GM21786 (cell line): ENCODE measurements at regions not wholly inside any gene's neighbourhood (a gene's known extent, or its start where the extent isn't known, plus 50 kb on each side); places are given as distances from the start of the nearest gene placed in this dataset.

ENCODE experiments used
- ATAC-seq: cut with Tn5 transposase; IDR thresholded peaks from one replicate; pipeline ENCODE4 v1.9.1; 2021; ENCODE audit not compliant: unreplicated experiment

DNA sequence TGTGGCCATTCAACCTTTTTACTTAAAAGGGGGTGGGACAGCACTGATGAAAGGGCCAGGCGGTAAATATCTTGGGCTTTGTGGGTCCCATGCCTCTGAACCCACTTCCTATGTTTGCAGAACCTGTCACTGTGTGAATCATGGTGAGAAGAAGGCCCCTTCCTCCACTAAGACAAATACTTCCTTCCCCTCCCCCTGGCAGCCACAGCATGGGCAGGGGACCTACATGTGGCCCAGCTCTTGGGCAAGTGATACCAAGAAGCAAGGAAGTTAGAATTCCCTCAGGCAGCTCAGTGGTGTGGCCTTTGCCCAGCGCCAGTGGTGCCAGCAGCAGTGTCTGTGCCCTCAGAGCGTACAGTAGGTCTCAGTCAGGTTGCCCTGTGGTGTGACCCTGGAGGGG lies 168.6 kb downstream of the TRIM33 start:
- ATAC-seq: no peak

DNA sequence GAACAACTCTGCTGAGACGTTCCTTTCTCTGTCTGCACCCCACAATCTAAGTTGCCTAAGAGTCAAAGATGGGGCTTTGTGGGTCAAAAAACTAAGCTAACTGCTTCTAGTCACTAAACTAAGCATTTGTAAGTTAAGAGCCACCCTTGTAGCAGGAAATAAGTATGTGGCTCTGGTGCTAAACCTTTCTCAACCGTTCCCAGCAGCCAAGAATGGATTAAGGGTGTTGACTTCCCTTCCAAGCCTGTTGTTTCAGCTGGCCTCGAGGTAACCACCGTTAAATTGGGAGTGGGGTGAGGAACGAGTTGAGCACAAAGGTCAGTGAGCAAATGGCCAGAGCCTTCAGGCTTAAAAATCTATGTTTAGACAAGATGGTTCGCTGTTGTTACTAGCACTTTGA lies 169.1 kb downstream of the TRIM33 start:
- no peak for ATAC-seq

DNA sequence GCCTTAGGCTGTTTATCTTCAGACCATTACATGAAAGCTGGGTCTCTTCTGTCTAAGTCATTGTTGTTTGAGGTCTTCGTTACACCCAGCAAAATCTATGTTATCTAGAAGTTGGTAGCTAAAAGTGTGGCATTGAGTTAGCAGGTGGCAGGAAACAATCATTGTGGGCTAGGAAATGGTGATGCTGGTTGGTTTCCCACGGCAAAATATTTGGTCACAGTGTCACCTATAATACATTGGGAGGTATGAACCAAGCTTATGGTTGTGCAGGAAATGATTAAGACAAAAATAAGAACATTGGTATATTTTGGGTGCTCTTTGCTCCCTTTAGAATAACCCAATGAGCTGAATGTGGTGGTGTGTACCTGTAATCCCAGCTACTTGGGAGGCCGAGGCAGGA lies 169.7 kb downstream of the TRIM33 start:
- ATAC-seq: no peak

DNA sequence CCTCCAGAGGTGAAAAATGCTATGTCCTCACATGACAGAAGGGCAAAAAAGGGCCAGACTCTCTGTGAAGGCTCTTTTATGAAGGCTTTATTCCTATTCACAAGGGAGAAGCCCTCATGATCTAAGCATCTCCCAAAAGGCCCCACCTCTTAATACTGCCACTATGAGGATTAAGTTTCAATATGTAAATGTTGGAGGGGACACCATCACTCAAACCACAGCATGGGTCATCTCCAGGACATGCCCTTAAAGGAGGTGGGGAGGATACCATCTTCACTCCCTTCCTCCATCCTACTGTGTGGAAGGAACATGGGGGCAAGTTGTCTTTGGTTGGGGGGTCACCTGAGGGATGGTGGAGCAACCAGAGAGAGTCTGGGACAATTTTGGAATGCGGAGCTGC lies 170.1 kb downstream of the TRIM33 start:
- ATAC-seq: no peak

DNA sequence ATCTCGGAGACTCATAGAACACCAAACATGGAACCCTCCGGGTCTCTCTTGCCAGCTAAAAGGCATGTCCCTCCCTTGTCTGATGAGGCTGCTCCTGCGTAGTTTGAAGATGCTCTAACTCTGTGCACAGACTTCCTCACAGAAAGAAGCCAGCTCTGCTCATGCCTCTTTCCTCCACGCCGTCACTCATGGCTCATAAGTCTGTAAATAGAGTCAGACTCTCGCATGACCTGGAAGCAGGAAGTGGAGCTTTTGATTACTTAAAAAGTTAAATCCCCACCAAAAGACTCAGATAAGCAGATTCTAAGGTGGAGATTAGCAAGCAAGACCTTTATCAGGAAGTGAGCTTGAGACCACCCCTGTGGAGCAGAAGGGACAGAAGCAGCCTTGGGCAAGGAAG lies 171.6 kb downstream of the TRIM33 start:
- ATAC-seq: no peak

DNA sequence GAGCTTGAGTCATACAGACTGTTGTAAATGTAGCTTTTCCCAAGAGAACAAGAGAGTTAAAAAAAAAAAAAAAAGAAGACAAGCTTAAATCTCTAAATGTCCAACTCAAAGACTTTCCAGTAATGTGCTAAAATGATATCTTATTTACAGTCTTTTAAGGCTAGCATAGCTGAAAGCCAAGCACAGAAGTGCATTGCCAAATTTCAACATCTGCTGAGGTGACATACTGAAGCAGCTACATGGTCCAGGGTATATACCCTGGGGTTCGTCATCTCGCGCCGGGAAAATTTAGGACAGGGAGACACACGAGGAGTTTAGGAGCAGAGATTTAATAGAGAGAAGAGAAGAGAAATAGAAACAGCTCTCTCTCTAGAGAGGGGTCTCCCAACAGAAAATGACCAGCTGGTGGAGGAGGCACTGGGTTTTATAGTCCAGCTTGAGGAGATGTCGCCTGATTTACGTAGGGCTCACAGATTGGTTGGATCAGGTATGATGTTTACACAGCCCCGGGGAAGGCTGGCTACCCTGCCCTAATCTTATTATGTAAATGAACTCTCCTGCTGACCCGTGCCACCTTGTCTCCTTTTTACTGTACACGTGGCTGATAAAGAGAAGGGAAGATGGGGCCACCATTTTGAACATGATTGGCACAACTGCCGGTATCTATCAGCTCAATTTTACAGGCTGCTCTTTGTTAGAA lies 172.7 kb downstream of the TRIM33 start:
- no peak for ATAC-seq

DNA sequence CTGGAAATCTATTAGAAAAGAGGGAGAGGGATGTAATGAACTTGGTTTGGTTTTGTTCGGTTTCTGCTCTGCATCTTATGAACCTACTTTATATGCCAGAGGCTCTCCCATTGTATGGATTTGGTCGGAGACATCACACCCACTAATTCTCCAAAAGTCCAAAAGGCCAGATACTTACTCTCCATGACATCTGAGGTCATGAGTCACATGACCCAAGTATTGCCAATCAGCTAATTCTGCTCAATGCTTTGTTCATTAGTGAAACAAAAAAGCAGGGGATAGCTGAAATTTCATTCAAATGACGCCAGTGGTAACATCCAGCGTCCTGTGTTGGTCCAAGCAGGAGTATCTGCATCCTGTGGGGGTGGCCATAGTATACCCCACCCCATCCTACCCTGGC lies 173.6 kb downstream of the TRIM33 start:
- no peak for ATAC-seq

DNA sequence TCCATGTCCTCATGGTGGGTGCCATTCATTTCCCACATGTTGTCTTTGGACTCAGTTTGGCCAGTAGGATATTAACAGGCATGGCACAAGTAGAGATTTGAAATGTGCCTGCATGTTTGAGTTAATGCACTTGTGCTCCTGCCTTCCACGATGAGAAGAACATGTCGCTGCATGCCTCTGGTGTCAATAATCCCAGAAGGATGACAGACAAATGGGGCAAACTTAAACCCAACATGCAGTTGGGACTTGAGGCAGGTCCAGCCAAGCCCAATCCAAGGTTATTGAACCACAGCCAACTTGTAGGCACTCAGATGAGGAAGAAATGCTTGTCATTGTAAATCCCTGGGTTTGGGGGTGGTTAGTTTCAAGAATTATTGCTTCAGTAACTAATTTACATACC lies 174.6 kb downstream of the TRIM33 start:
- no peak for ATAC-seq

DNA sequence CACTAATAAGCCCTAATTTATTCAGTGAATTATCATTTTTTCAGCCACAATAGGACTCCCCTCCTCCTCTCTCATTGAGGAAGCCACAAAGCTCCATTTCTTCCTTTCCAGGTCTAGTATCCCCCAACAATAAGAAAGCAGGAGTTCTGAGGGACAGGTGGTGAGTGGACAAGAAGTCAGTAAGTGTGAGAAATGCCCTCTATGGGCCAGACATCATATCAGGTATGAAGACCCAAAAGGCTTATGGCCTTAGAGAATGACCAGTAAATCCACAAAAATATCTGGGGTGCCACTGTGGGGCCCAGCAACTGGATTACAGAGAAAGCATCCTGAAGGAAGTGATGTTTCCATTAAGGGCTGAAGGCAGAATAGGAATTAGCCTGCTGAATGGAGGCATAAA lies 175.7 kb downstream of the TRIM33 start:
- ATAC-seq: no peak

DNA sequence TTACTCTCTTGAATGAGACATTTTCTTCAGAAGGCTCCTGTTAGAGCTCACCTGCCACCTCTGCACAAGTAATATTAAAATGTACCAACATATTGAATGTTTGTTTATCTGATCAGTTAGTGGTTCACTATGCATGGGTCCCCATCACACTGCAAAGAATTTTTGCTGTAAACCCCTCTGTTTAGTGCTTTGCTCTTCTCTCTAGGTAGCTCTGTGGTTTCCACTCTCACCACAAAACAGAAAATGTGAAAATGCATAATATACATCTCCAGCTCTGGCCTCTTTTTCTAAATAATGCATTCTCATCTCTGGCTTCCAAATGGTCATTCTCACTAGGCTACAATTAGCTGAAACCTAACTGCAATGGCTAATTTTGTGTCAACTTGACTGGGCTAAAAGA lies 176.7 kb downstream of the TRIM33 start:
- ATAC-seq: no peak

DNA sequence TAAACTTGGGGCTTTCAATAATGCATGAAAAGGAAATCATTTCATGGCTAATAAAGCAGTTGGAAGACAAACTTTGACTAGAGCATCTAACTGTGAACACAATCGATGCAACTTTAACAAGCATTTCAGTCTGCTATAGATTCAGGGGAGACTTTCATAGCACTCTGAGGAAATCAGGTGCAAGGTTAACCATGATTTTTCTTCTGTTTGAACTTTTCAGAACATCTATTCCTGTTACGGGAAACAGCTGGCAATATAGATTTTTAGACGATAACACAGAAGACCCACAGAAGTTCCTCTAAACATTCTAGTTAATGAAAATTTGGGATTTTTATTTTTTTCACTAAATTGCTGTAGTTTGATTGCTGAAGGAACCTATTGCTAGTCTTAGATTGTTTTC lies 177.3 kb downstream of the TRIM33 start:
- no peak for ATAC-seq

DNA sequence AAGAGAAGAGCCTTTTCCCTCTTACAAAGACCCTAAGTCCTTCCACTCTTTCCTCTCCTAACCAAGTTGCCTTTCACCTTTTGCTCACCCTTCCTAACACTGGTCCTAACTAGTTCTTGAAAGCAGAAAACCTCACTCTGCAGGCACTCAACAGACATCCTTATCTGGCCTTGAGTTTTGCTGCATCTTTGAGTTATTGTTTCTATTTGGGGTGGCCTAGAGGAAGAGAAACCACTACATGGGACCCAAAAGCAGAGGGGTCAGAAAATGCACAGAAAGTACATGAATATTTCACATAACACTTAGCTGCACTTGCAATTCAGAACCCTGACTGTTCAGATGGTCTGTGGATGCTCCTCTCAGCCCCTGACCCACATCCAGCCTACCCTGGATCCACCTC lies 178.3 kb upstream of the SYT6 start:
- no peak for ATAC-seq

DNA sequence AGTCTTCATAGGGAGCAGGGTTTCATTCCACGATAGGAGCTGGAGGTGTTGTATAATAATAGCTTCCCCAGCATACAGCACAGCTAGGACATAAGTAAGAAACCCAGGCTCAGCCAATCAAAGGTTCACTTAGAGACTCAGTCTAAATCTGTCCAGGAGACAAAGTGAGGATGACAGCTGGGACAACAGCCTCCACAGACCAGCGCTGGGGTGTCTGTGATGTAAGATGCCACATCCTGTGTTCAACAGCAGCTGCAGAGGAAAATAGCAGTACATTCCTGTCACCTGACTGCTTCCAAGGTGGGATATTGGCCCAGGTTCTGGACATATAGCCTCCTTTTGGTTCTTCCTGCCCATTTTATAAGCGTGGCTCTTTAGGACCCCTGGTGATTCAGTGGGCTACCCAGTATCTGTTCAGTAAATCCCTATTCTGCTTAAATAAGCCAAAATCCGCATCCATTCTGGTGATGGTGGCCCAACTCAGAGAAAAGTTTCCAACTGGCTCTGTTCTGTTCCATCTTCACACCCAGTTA lies 176.8 kb upstream of the SYT6 start:
- no peak for ATAC-seq

DNA sequence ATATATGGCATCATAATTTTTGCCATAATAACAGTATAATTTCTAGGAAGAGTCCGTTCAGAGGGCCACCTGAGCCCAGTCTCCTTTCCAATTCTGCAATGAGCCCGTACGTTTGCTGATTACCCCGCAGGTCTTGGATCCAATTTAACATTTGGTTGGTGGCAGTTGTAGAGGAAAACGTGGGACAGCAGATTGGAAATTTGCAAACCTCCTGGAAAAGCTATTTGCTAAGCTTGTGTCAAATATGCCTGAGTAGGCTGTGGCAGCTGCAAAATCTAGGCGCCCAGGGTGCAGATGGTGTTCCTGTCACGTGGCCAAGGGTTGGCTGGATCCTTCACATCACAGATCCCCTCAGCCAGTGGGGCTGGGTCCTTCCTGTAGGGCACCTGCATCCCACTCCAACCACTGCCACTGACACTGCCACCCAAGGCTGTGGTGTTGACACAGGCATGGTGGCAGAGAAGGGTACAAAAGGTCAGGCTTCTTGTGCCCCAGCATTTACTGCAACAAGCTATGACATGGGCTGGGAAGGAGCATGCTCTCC lies 174.8 kb upstream of the SYT6 start:
- ATAC-seq: no peak

DNA sequence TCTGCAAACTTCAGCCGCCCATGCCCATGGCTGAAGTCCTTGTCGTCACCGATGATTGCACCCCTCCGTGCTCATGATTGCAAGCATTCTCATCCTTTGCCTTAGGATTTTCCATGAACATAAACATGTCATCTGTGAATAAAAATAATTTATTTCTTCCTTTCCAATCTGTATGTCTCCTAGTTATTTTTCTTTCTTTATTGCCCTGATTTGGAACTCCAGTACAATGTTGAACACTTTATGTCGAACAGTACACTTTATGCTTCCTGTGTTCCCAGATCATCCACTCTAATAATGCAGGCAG lies 170.9 kb upstream of the SYT6 start:
- ATAC-seq: no peak

DNA sequence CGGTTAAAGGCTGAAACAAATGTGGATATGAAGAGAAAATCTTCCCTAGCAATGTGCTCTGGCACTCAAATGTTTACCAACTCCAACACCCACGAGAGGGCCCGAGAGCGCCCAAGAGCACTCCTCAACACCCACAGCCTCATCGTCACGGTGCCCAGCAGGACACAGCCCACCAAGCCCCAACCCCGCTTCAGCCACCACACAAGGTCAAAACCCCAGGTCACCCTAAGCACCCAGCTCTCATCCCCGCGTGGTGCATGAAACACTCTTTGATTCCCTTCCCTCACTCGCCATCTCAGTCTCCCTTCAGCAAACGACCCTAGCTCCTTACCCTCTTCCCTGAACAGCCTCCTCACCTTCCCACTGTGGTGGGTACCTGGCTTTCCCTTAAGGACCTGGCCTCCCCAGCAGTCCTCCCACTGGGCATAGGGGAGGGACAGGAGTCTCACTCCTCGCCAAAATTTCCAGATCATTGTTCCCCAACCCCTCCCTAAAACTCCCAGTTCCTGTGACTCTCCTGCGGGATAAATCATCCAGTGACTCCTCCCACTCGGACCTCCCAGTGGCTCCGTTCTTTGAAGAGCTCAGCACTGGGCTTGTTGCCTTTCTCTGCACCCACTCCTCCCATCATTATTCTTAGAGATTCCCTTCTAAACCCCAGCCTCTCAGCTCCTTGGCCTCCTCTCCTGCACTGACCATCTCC lies 170.4 kb upstream of the SYT6 start:
- no peak for ATAC-seq

DNA sequence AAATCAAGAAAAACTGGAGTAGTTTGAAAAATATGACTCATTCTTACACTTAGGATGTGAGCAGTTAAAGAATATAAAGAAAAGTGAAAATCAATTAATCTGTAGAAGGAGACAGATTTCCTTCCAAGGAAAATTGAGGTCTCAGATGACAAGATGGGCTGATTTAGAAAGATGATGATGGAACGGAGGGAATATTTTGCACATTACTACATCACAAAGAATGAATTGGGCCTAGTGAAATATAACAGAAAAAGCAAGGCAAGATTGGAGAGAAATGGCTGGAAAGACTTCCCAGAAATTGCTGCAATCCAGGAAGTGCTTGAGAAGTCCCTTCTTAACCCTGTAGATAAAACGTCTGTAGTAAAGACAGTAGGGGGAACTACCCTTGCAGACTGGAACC lies 169.1 kb upstream of the SYT6 start:
- no peak for ATAC-seq

DNA sequence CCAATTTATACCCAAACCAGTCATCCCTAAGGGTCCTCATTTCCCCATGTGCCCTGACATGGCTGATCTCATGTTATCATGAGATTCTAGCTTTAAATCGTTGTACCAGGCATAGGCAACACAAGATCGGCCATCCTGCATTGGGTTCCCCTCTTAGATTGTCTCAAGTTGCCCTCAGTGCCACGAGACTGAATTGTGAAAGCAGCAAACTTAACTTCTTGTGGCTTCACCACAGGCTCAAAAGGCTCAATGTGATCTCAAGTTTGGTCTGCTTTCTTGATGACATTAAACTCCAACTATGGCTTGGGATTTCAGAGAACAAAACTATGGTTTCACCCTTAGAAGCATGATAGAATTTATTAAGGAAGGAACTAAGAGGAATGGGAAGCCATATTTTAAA lies 168.5 kb upstream of the SYT6 start:
- no peak for ATAC-seq

DNA sequence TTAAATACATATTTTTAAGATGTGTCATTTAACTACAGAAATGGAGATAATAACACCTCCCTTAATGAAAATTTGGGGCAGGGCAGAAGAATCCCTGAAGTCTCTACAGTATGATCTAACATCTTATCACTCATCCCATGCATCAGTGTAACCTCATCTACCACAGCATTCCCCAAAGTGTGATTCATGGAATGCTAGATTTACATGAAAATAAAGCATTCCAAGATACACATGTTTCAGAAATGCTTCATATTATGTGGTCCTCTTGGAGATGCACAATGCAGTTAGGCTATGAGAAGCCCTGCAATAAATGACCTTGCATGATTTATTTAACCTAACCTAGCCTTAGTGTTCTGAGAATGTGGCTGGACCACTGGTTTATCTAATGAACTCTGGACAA lies 166.9 kb upstream of the SYT6 start:
- no peak for ATAC-seq

DNA sequence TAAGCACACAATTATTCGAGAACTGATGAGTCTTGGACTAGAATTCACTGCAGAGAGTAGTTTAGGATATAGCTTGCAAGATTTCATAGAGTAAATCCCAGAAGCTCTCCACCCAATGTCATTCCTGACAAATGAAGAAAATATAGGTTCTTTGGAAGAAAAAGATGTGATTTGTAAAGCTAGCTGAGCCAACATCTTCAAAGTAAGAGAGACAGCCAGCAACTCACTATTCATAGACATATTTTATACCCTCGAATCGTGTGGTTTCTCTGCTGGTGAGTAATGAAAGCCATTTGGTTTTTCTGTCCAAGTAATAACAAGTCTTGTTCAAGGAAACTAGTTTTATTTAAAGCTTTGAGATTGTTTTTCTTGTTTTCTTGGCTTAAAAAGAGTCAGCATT lies 165.7 kb upstream of the SYT6 start:
- ATAC-seq: no peak

DNA sequence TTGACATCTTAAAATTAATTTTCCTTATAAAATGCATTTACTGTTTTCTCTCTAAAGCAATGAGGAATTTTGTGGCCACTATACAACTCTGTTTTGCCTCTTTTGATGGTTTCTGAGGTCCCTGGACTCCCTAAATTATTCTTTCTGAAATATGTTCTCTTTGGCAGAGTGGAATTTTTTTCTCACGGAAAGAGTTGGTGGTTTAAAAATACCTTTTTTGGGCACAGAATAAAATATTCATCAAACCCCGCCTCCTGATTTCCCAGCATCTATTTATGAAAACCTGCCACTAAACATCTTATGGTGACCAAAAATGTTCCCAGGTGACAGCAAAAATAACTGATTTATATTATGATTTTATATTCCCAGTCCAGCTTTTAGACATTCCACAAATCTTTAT lies 165.3 kb upstream of the SYT6 start:
- ATAC-seq: no peak

DNA sequence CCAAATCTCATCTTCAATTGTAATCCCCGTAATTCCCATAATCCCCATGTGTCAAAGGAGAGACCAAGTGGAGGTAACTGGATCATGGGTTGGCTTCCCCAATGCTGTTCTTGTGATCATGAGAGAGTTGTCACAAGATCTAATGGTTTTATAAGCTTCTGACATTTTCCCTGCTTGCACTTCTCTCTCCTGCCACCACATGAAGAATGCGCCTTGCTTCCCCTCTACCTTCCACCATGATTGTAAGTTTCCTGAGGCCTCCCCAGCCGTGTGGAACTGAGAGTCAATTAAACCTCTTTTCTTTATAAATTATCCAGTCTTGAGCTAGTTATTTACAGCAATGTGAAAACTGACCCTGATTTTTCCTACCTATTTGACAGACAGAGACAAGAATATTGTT lies 162.5 kb upstream of the SYT6 start:
- ATAC-seq: no peak

DNA sequence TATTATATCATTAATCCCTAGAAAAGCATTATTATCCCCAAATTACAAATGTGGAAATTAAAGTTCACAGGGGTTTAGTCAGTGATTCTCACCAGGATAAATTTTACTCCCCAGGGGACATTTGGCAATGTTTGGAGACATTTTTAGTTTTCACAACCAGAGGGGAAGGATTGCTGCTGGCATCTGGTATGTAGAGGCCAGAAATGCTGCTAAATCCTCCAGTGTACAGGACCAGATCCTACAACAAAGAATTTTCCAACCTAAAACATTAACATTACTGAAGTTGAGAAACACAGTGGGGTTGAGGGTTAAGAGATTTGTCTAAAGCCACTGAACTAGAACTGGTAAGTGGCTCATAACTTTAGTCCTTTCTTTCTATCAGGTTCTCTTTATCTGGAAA lies 162.0 kb upstream of the SYT6 start:
- no peak for ATAC-seq
